OCI-LY3 (cell line): ENCODE measurements at regions not wholly inside any gene's neighbourhood (a gene's known extent, or its start where the extent isn't known, plus 50 kb on each side); places are given as distances from the start of the nearest gene placed in this dataset.

Source experiments
- CTCF ChIP-seq: fragments of 200-600, 300-600 bp; sonication (generic); IDR thresholded peaks from 2 replicates; pipeline ENCODE4 v1.5.1; 2014; ENCODE audit warnings: antibody characterized with exemption, low read length, low read depth
- EZH2phosphoT487 ChIP-seq: fragments of 200-600 bp; shearing (Covaris generic); IDR thresholded peaks from 2 replicates; pipeline ENCODE4 v1.6.1; 2018; ENCODE audit warnings: antibody characterized with exemption, mixed run types, low read depth

- no peak for TF ChIP-seq CTCF
- TF ChIP-seq EZH2phosphoT487 = no peak
Measured at GRCh38 chr11:45751430-45751829, 53.5 kb upstream of the SLC35C1 start.
